HepG2 (cell line): ENCODE measurements at regions not wholly inside any gene's neighbourhood (a gene's known extent, or its start where the extent isn't known, plus 50 kb on each side); places are given as distances from the start of the nearest gene placed in this dataset.

Experiments
- ATAC-seq: fragments of 200-7000 bp; cut with Tn5 transposase; 3 replicates; pipeline ENCODE4 v1.9.1; 2020; ENCODE audit warnings: mild to moderate bottlenecking, moderate library complexity
- BruUV-seq: library from RNA; stranded (reverse); fragments of 400-500 nt; replicated peaks from 2 replicates; lab custom pipeline; 2021; lab: Mats Ljungman, UMichigan
- CTCF ChIA-PET: fragments of 300-600 bp; formaldehyde crosslinking; extraction: SDS; loops from one replicate; lab custom pipeline; 2021; ENCODE audit warnings: low total read pairs, inconsistent platforms, low intra/inter-chr PET ratio; lab: Yijun Ruan, JAX
- POLR2A ChIA-PET: fragments of 350-600 bp; sonication (Branson Sonifier 250); formaldehyde crosslinking; loops from one replicate; lab custom pipeline; 2020; ENCODE audit warnings: antibody characterized with exemption, inconsistent platforms; lab: Yijun Ruan, JAX
- DNase-seq: peaks from one replicate; pipeline ENCODE4 v3.0.0-alpha.2; 2015; ENCODE audit warnings: low spot score
- FAIRE-seq: peaks from 3 replicates; lab custom pipeline; 2011; peaks lifted over from hg19 to GRCh38; lab: Jason Lieb, UNC
- H2AFZ ChIP-seq: one replicate; pipeline ENCODE4 v1.6.1; 2011; ENCODE audit warnings: low read length, inconsistent platforms
- H3K27ac ChIP-seq: fragments of 300-600 bp; 3 replicates; pipeline ENCODE4 v1.8.0; 2011; ENCODE audit warnings: mixed run types, mild to moderate bottlenecking, mixed read lengths, low read length, inconsistent platforms; ENCODE audit not compliant: insufficient read depth; ENCODE audit errors: extremely low read length
- H3K27me3 ChIP-seq, 2 experiments: fragments of 200-600 bp in 1 of 2; 2 replicates in 1 of 2; 3 replicates in 1 of 2; pipeline versions ENCODE4 v1.6.0 to v1.8.0; 2011; ENCODE audit warnings: low read length in 2 of 2, mild to moderate bottlenecking in 2 of 2, moderate library complexity in 2 of 2, inconsistent platforms in 1 of 2; ENCODE audit not compliant: insufficient read depth in 2 of 2, control insufficient read depth in 1 of 2
- H3K36me3 ChIP-seq, 2 experiments: fragments of 200-600 bp in 1 of 2; replicated peaks in 1 of 2; 2 replicates in 1 of 2; 3 replicates in 1 of 2; pipeline versions ENCODE4 v1.5.1 to v1.8.0; 2011; ENCODE audit warnings: low read length in 2 of 2, inconsistent platforms in 1 of 2; ENCODE audit not compliant: insufficient read depth in 2 of 2, control insufficient read depth in 1 of 2
- H3K4me1 ChIP-seq: 2 replicates; pipeline ENCODE4 v1.5.1; 2012; ENCODE audit warnings: low read length, inconsistent platforms; ENCODE audit not compliant: insufficient read depth
- H3K4me2 ChIP-seq: 2 replicates; pipeline ENCODE4 v1.6.0; 2011; ENCODE audit warnings: low read depth, low read length, inconsistent platforms
- H3K4me3 ChIP-seq, 3 experiments: fragments of 200-600 bp in 1 of 3; sonication (generic), shearing (Covaris generic) in 1 of 3; replicated peaks in 1 of 3; 2 replicates each; pipeline ENCODE4 v1.5.1; 2011 to 2016; ENCODE audit warnings: low read length in 3 of 3, inconsistent platforms in 2 of 3, low read depth in 2 of 3, mild to moderate bottlenecking in 2 of 3, control low read depth in 1 of 3, mixed read lengths in 1 of 3; ENCODE audit not compliant: insufficient read depth in 1 of 3
- H3K79me2 ChIP-seq: one replicate; pipeline ENCODE4 v1.6.1; 2011; ENCODE audit warnings: low read length, inconsistent platforms; ENCODE audit not compliant: insufficient read depth
- H3K9ac ChIP-seq: 2 replicates; pipeline ENCODE4 v1.6.0; 2011; ENCODE audit warnings: mild to moderate bottlenecking, low read depth, low read length, inconsistent platforms; ENCODE audit not compliant: insufficient read depth
- H3K9me3 ChIP-seq: 2 replicates; pipeline ENCODE4 v1.5.1; 2012; ENCODE audit warnings: mild to moderate bottlenecking, low read length
- H4K20me1 ChIP-seq: 2 replicates; pipeline ENCODE4 v1.6.0; 2011; ENCODE audit warnings: inconsistent platforms, mild to moderate bottlenecking, low read length, moderate library complexity; ENCODE audit not compliant: insufficient read depth
- BRD4 ChIP-seq: sonication (generic); formaldehyde crosslinking; IDR thresholded peaks from 2 replicates; pipeline ENCODE4 v1.4.0; 2020; ENCODE audit warnings: missing genetic modification reagents
- EEA1 ChIP-seq: sonication (generic); formaldehyde crosslinking; IDR thresholded peaks from 2 replicates; pipeline ENCODE4 v1.5.1; 2020; ENCODE audit warnings: mild to moderate bottlenecking, missing genetic modification reagents, borderline replicate concordance
- HOXA3 ChIP-seq: sonication (generic); formaldehyde crosslinking; IDR thresholded peaks from 2 replicates; pipeline ENCODE4 v1.5.0; 2020; ENCODE audit warnings: missing genetic modification reagents
- KAT7 ChIP-seq: IDR thresholded peaks from 2 replicates; pipeline ENCODE4 v1.6.1; 2018; ENCODE audit warnings: borderline replicate concordance, missing compliant biosample characterization
- KDM4B ChIP-seq: sonication (generic); formaldehyde crosslinking; IDR thresholded peaks from 2 replicates; pipeline ENCODE4 v1.4.0; 2020; ENCODE audit warnings: missing genetic modification reagents
- MAFG ChIP-seq: sonication (generic); formaldehyde crosslinking; IDR thresholded peaks from 2 replicates; pipeline ENCODE4 v1.5.1; 2020; ENCODE audit warnings: mild to moderate bottlenecking, missing genetic modification reagents
- MAX ChIP-seq: IDR thresholded peaks from 2 replicates; pipeline ENCODE4 v1.6.1; 2012; ENCODE audit warnings: inconsistent platforms
- MLXIP ChIP-seq: sonication (generic); formaldehyde crosslinking; IDR thresholded peaks from 2 replicates; pipeline ENCODE4 v1.9.0; 2021; ENCODE audit warnings: missing genetic modification reagents, borderline replicate concordance
- ZNF136 ChIP-seq: sonication (generic); formaldehyde crosslinking; IDR thresholded peaks from 2 replicates; pipeline ENCODE4 v1.8.1; 2022; ENCODE audit warnings: low read depth, mild to moderate bottlenecking, moderate library complexity, missing genetic modification reagents
- ZNF567 ChIP-seq: sonication (generic); formaldehyde crosslinking; IDR thresholded peaks from 2 replicates; pipeline ENCODE4 v1.8.1; 2023; ENCODE audit warnings: mild to moderate bottlenecking, missing genetic modification reagents, borderline replicate concordance
- WGBS: methylation state at CpG from one replicate; pipeline ENCODE4 v1.1.6; 2017; ENCODE audit warnings: low lambda C conversion rate; 5-methylcytosine and 5-hydroxymethylcytosine counted together
- in situ Hi-C: cut with HindIII; loops from 2 replicates; pipeline ENCODE4 v1.10.0; 2017; ENCODE audit warnings: low pct_unique_long_range_greater_than_20kb; ENCODE audit not compliant: extremely low pct_ligation_motif_present
- intact Hi-C: fragments of 100-400 bp; cut with micrococcal nuclease; formaldehyde crosslinking; loops from one replicate; pipeline ENCODE4 v1.10.0; 2022; ENCODE audit not compliant: unreplicated experiment

- Histone ChIP-seq H3K4me3 (no peak overlapping the region), H3K4me1 (no peaks in the 10 kb centered on the region), H3K27ac (no peak overlapping the region)
- in situ Hi-C loops, result no loop called here
- DNase-seq, result no peak
- CTCF ChIA-PET, result no interaction called here
- FAIRE-seq, result no peak
- no TSS peak for BruUV-seq
- TF ChIP-seq BRD4 (no peak), ZNF136 (CRISPR knock-in tag) (no peak), KDM4B (no peak), ZNF567 (no peak), EEA1 (CRISPR knock-in tag) (no peak), MAX (no peak), MAFG (CRISPR knock-in tag) (no peak), HOXA3 (CRISPR knock-in tag) (no peak), MLXIP (CRISPR knock-in tag) (no peak), KAT7 (CRISPR knock-in tag) (no peak)
- TF ChIP-seq, all 625 proteins: peak for 0
- H3K27me3 ChIP-seq, result no peaks in the 10 kb centered on the region
- WGBS, result 15% methylated on average over 4 of the region's 4 CpGs
- no peaks in the 10 kb centered on the region for H3K9me3 ChIP-seq
- H3K79me2 ChIP-seq, result no peaks in the 10 kb centered on the region
- no peak overlapping the region for H3K9ac ChIP-seq
- POLR2A ChIA-PET, result no interaction called here
- no peak for ATAC-seq
- no peak overlapping the region for H3K4me2 ChIP-seq
- no peaks in the 10 kb centered on the region for H3K36me3 ChIP-seq
- H4K20me1 ChIP-seq, result no peaks in the 10 kb centered on the region
- intact Hi-C loops, result no loop called here
- no peak overlapping the region for H2AFZ ChIP-seq
Measured at GRCh38 chr4:10841697-10842096, 157.1 kb upstream of the CLNK start.
